Stimulated activated CD4-positive, alpha-beta T cell treated with anti-CD3 and anti-CD28 coated beads, Interleukin-1b, Interleukin-23, amount 100 ng/mL, for 24 hours (primary cell): ENCODE measurements at regions not wholly inside any gene's neighbourhood (a gene's known extent, or its start where the extent isn't known, plus 50 kb on each side); places are given as distances from the start of the nearest gene placed in this dataset.

Experiments used
- DNase-seq, 4 experiments: peaks; one replicate each; pipeline ENCODE4 v3.0.0-alpha.2; 2020; ENCODE audit warnings: low read depth in 4 of 4, low spot score in 1 of 4

- DNase-seq, result no peak
Measured at GRCh38 chr18:25726298-25726697, 364.1 kb downstream of the SS18 start.

DNA sequence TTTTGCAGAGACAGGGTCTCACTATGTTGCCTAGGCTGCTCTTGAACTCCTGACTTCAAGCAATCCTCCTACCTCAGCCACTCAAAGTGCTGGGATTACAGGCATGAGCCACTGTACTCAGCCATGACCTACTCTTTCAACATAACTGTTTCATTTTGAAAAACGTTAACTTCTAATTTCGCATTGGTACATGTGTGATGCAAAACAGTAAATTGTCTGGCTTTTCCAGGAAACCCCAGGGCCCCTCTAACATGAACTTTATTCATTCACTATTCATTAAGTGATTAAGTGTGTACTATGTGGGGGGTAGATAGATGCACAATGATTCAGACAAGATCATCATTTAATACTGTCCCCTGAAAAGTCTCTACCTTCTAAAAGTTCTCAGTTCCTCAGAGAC lies 364.9 kb downstream of the SS18 start:
- DNase-seq, result no peak

GRCh38 chr18:25724997-25725396 lies 365.4 kb downstream of the SS18 start:
- no peak for DNase-seq

DNA sequence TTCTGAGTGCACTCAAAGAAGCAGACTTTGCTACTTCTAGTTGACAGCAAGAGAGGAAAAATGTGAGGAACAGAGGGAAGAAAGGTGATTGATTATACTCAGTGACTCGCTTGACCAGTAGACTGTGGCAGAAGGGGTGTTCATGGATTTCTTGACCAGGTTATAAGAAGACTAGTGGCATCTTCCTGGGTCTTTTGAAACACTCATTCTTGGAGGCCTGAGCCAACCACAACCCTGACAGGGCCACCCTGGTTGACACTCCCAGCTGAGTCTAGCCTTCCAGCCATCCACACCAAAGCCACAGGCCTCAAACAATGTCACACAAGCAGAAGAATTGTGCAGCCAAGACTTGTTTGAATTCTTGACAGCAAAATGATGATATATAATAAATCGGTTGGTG lies 366.3 kb downstream of the SS18 start:
- DNase-seq, result no peak

GRCh38 chr18:25713103-25713502 lies 361.1 kb upstream of the ZNF521 start:
- DNase-seq, result no peak

DNA sequence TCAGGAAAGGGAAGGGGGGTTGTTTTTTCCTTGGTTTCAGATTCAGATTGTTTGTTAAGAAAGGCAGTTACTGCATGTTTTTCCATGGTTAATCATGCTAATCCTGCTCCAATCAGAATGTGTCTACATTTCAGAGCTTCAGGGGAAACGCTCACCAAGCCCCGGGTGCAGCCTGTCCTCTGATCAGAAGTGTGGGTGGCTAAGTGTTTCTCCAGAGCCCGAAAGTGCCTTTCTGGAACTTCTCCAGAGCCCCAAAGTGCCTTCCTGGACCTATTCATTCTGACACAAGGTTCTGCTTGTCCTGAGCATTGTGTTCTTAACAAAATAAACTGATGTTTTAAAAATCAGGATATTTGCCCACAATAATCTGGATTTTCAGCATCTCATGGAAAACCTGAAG lies 359.0 kb upstream of the ZNF521 start:
- no peak for DNase-seq

DNA sequence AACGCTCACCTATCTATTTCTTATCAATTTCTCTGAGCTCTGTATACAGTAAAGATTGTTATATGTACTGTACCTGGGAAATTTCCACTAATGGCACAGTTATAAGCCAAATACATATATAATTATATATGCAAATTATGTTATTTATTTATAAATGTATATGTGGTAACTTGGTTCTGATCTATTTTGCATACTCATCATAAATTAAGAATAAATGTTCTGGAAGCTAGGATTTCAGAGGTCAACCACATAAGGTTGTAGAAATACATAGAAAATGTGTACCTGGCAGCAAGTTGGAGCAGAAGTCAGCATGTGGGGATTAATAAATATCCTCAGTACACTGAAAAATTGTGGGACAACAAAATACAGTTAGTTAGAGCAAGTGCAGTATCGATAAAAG lies 353.7 kb upstream of the ZNF521 start:
- no peak for DNase-seq

GRCh38 chr18:25704494-25704893 lies 352.5 kb upstream of the ZNF521 start:
- DNase-seq, result no peak

DNA sequence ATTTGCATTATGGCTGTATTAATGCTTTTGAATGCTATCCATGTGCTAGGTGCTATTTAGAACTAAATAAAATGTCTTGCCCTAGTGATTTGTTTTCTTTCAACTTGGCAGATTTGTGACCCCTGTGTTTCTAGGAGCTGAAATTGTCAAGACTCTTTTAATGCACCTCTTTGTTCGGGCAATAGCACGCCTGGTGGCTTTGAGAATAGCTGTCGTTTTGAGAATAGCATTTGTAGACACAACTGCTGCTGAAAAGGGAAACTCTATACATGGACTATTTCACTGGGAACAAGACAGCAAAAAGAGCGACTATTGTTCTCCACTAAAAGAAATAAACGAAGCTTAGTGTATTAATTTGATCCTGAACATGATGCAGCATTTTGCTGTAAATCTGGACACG lies 352.1 kb upstream of the ZNF521 start:
- no peak for DNase-seq

DNA sequence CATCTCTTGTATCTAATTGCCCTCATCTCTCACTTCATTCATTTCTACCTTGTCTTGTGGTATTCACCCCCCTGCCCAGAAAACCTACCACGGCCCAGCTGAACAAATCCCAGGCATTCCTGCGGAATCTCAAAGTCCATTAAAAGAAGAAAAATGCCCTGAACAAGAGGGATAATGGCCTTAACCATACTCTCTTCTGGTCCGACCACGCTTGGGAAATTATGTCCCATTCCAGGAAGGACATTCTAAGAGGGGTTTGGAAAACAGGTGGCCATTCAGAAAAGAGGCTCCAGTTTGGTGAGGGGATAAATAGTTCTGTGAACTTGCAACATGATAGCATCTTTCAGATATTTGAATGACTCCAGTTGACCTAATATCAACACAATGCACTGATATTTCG lies 349.9 kb upstream of the ZNF521 start:
- DNase-seq, result no peak

DNA sequence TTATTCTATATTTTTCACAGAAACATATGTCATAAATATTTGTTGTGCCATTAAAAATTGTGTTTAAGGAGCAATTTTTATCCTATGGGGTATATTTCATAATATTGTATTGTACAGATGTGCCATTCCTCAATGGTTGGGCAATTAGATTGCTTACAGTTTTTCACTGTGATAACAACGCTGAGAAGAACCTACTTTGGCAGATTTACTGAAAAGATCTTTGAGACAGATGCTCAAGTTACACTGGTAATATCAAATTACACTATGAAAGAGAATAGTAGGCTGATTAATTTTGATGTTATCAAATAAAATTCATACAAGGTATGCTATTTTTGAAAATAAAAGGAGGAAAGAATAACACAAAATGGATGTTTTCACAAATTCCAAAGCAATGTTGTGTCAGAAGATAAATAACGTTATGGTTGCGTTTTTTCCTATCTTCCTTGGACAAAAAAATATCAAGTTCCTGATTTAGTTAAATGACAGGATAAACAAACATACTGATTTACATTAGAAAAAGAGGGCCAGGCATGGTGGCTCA lies 335.1 kb upstream of the ZNF521 start:
- no peak for DNase-seq

- DNase-seq, result no peak
Measured at GRCh38 chr18:25685088-25685487, 333.1 kb upstream of the ZNF521 start.

- DNase-seq, result no peak
Measured at GRCh38 chr18:25679491-25679890, 327.5 kb upstream of the ZNF521 start.

GRCh38 chr18:25678221-25678620 lies 326.3 kb upstream of the ZNF521 start:
- DNase-seq, result no peak

- DNase-seq, result no peak
Measured at GRCh38 chr18:25675123-25675850, 323.3 kb upstream of the ZNF521 start.

DNA sequence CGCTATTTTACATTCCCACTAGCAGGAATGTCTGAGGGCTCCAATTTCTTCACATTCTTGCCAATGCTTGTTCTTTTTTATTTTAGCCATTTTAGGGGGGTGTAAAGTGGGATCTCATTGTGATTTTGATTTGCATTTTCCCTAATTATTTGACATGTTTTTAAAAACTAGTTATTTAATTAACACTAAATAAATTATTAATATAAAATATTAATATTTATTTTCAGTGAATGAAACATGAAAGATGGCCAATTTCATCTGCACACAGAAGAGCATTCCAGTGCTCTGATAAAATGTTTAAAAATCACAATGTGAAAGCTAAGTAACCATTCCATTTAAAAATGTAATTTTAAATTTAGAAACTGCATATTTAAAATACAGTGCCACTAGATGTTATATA lies 322.2 kb upstream of the ZNF521 start:
- no peak for DNase-seq

DNA sequence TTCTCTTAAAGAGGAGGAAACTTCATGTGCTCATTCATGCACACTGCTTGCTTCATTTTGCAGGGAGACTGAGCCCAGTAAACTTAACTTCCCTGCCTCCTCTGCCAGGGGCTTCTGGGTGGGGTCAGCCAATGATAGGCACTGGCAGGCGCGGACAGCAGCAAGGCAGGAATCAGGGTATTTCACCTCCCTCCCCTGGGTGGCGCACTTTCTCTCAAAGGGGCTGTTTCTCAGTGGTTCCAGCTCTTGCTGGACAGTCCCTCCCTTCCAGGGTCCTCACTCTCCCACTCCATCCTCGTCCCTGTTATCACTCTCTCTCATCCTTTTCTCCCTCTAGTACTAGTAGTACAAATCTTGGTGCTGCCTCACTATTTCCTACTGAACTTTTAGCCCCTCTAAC lies 320.5 kb upstream of the ZNF521 start:
- no peak for DNase-seq

DNA sequence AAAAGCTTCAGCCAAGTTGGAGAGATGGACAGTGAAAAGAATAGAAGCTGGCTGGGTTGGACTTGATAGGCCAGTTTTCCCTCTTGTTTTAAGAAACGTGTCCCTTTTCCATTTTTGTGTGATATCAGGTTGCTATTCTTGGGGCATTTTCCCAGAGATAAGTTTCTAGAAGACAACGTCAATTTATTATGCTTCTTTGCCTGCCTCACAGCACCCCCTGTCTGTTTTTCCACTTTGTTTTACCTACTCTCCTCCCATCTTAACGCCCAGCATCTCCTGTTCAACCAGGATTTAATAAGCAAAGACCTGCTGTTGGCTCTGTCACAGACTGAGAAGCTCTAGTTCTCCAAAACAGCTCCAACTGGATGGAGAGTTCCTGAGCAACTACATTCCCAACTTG lies 317.8 kb upstream of the ZNF521 start:
- no peak for DNase-seq

GRCh38 chr18:25662272-25662671 lies 310.3 kb upstream of the ZNF521 start:
- DNase-seq, result no peak

DNA sequence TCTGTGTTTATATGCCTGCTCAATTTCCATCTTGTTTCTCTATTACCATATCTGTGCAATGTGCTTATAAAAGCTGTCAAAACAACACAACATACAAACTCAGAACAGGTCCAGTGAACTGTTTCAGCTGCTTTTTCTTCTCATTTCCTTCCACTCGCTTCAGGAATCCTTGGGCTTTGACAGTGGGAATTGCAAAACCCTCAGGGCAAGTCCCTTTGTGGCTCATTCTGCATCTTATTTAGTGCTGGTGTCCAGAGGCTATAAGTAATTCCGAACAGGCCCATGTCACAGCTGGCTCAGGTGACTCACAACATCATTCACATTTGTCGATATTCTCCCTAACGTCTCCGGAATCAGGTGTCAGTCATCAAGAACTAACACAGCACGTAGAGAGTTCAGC lies 309.9 kb upstream of the ZNF521 start:
- DNase-seq, result no peak

GRCh38 chr18:25659541-25659940 lies 307.6 kb upstream of the ZNF521 start:
- no peak for DNase-seq

GRCh38 chr18:25658476-25658875 lies 306.5 kb upstream of the ZNF521 start:
- DNase-seq, result no peak

DNA sequence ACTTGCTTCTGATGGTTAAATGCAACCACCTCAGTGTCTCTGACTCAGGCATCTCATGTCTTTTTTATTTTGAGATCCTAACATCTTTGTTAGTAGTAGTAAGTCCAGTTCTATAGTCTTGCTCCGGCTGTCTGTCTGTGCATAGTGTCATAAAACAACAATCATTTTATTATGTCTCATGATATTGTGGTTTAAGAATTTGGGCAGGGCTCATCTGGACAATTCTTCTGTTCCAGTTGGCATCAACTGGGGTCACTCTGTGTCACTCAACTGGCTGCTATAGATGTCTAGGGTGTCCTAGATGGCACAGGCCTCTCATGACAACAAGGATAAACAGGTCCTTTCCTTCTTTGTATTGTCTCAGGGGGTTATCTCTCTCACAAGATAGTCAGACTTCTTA lies 299.6 kb upstream of the ZNF521 start:
- no peak for DNase-seq
